Activated CD8-positive, alpha-beta memory T cell treated with anti-CD3 and anti-CD28 coated beads, Interleukin-2, amount 10 ng/mL, durations not matched to agents 7 days and 5 days (primary cell): ENCODE measurements at regions not wholly inside any gene's neighbourhood (a gene's known extent, or its start where the extent isn't known, plus 50 kb on each side); places are given as distances from the start of the nearest gene placed in this dataset.

ENCODE experiments used
- ATAC-seq: fragments of 150-1000 bp; cut with Tn5 transposase; one replicate; pipeline ENCODE4 v1.10.0; 2021; ENCODE audit warnings: moderate library complexity
- CTCF ChIA-PET: fragments of 350-600 bp; sonication (Branson Sonifier 250); formaldehyde crosslinking; loops from one replicate; lab custom pipeline; 2021; ENCODE audit warnings: antibody characterized with exemption; lab: Charles Lee
- DNase-seq: peaks from one replicate; pipeline ENCODE4 v3.0.0-alpha.2; 2020
- H3K27ac Mint-ChIP-seq: one replicate; pipeline ENCODE4 v1.8.0; 2021; ENCODE audit warnings: mild to moderate bottlenecking, mixed read lengths
- H3K27me3 Mint-ChIP-seq: one replicate; pipeline ENCODE4 v1.8.0; 2021; ENCODE audit warnings: mixed read lengths
- H3K36me3 Mint-ChIP-seq: one replicate; pipeline ENCODE4 v1.8.0; 2021; ENCODE audit warnings: mild to moderate bottlenecking, mixed read lengths
- H3K4me1 Mint-ChIP-seq: one replicate; pipeline ENCODE4 v1.8.0; 2021; ENCODE audit warnings: mixed read lengths
- H3K4me3 Mint-ChIP-seq: one replicate; pipeline ENCODE4 v1.8.0; 2021; ENCODE audit warnings: mild to moderate bottlenecking, moderate library complexity, mixed read lengths
- H3K9me3 Mint-ChIP-seq: one replicate; pipeline ENCODE4 v1.8.0; 2022; ENCODE audit warnings: low read depth, mixed read lengths

DNA sequence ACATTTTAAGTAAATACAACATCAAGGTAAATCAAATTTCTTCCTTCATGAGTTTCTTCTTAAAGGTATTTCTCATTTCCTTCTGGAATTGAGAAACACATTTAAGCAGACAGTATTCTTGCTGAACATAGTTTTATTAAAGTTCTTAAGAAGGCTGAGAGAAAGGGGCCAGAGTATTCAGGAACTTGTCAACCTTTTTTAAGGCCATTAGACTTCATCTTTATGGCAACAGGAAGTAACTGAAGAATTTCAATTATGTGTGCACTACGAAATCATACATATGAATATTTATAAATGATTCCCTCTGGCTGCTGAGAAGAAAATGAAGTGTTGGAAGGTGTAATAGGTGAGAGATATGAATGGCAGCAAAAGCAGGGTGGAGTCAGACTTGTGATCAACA is 829.4 kb upstream of the DPPA4 start:
- H3K27ac Mint-ChIP-seq, result no peak overlapping the region
- H3K4me1 Mint-ChIP-seq, result no peaks in the 10 kb centered on the region

GRCh38 chr3:110174908-110175307 is 837.6 kb upstream of the DPPA4 start:
- Mint-ChIP-seq H3K27ac (no peak overlapping the region), H3K4me1 (no peaks in the 10 kb centered on the region), H3K9me3 (no peaks in the 10 kb centered on the region), H3K27me3 (no peaks in the 10 kb centered on the region), H3K4me3 (no peak overlapping the region), H3K36me3 (no peaks in the 10 kb centered on the region)
- CTCF ChIA-PET, result no interaction called here
- DNase-seq (no peak), ATAC-seq (no peak)

More for the DNA sequence above, 829.4 kb upstream of the DPPA4 start:
- H3K9me3 Mint-ChIP-seq, result no peaks in the 10 kb centered on the region
- no peak for ATAC-seq
- CTCF ChIA-PET, result no interaction called here
- no peaks in the 10 kb centered on the region for H3K36me3 Mint-ChIP-seq
- no peak overlapping the region for H3K4me3 Mint-ChIP-seq
- no peaks in the 10 kb centered on the region for H3K27me3 Mint-ChIP-seq
- DNase-seq, result no peak

- ATAC-seq (no peak), DNase-seq (no peak)
- no peak overlapping the region for H3K27ac Mint-ChIP-seq
- no peaks in the 10 kb centered on the region for H3K9me3 Mint-ChIP-seq
- no peaks in the 10 kb centered on the region for H3K36me3 Mint-ChIP-seq
- H3K27me3 Mint-ChIP-seq, result no peaks in the 10 kb centered on the region
- CTCF ChIA-PET, result no interaction called here
- H3K4me1 Mint-ChIP-seq, result no peaks in the 10 kb centered on the region
- no peak overlapping the region for H3K4me3 Mint-ChIP-seq
Observed at GRCh38 chr3:110178965-110179364, 841.6 kb upstream of the DPPA4 start.

DNA sequence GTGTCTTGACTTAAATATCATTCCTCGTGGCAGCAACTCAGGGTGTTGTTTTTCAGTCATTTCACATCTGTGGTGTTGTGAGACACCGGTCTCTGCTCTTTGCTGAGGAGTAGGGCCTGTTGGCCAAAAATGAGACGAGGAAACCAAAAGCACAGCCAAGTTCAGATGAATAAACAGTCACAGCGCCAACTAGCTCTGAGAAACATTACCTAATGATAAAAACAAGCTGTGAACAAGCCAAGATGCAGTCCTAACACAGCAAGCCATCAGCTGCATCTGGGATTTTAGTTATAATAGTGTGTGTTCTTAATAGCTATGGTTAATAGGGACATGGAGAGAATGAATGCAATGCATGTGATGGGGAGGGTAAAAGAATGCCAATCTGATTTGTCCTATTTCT is 843.4 kb upstream of the DPPA4 start:
- H3K27me3 Mint-ChIP-seq, result no peaks in the 10 kb centered on the region
- H3K36me3 Mint-ChIP-seq, result no peaks in the 10 kb centered on the region
- CTCF ChIA-PET, result no interaction called here
- no peaks in the 10 kb centered on the region for H3K4me1 Mint-ChIP-seq
- H3K9me3 Mint-ChIP-seq, result no peaks in the 10 kb centered on the region
- H3K27ac Mint-ChIP-seq, result no peak overlapping the region
- ATAC-seq (no peak), DNase-seq (no peak)
- no peak overlapping the region for H3K4me3 Mint-ChIP-seq

GRCh38 chr3:110181226-110181625 is 843.9 kb upstream of the DPPA4 start:
- Mint-ChIP-seq H3K9me3 (no peaks in the 10 kb centered on the region), H3K4me1 (no peaks in the 10 kb centered on the region), H3K27ac (no peak overlapping the region), H3K27me3 (no peaks in the 10 kb centered on the region), H3K36me3 (no peaks in the 10 kb centered on the region), H3K4me3 (no peak overlapping the region)
- no peak for ATAC-seq
- DNase-seq, result no peak
- CTCF ChIA-PET, result no interaction called here

- Mint-ChIP-seq H3K27ac (no peak overlapping the region), H3K36me3 (no peaks in the 10 kb centered on the region), H3K9me3 (peaks cover 2% of the 10 kb centered on the region), H3K4me3 (no peak overlapping the region), H3K4me1 (no peaks in the 10 kb centered on the region), H3K27me3 (no peaks in the 10 kb centered on the region)
- CTCF ChIA-PET, result interaction anchor here (0.6 kb wide), 1 partner anchor 22 kb away, joined by 4 read pairs; no protein-coding TSS in a partner anchor
- ATAC-seq (no peak), DNase-seq (no peak)
Observed at GRCh38 chr3:110184536-110184935, 847.2 kb upstream of the DPPA4 start.

DNA sequence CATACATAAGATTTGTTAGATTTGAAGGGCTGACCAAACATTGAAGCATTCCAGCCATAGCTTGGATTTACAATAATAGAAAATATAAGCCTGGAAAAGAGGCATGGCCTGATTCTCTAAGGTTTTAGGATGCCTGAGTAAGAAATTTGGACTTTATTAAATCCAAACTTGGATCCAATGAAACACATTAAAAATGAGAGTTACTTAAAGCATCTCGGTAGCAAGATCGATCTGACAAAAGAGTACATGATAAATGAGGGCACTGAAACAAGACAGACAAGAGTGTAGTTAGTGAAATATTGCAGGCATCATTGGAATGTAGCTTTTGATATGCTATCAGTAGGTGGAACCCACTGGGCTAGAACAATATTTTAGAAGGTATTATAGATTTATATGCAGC is 855.7 kb upstream of the DPPA4 start:
- Mint-ChIP-seq H3K27me3 (no peaks in the 10 kb centered on the region), H3K4me1 (no peaks in the 10 kb centered on the region), H3K9me3 (peaks cover 2% of the 10 kb centered on the region), H3K4me3 (no peak overlapping the region), H3K36me3 (no peaks in the 10 kb centered on the region), H3K27ac (no peak overlapping the region)
- CTCF ChIA-PET, result no interaction called here
- DNase-seq (no peak), ATAC-seq (no peak)

DNA sequence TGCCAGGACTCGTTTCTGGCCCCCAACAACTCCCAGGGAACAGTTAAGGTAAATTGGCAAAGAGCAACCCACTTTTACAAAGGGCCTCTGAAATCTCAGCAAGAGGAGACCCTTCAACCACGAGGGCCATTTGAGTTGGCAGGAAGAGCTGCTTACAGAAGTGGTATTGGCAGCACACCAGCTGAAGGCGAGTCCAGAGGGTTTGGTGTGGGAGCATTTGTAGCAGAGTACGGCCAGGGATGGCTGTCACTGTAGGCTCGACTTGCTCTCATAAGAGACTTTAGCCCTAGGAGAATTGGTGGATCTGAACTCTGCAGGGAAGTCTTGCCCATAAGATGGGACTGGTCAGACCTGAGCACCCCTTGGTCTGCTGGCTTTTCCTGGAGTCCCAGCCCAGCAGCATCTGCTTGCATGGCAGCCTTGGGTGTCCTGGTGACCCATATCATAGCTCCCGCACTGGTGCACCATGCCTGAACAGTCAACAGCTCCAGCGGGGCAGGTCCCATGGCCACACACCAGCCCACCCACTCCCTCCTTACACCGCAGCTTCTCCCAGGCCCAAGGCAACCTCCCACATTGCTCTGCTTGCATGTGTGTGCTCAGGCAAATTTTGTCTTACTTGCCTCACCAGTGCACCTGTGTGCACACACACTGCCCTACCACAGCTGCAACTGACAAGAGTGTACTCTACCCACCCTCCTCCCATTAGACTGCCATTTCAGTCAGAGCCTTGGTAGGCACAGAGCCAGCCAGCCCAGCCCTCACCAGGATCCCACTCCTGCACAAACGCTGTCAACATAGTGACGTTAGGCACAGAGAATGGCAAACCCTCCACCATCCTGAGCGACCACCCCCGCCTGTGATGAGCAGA is 861.6 kb upstream of the DPPA4 start:
- Mint-ChIP-seq H3K36me3 (no peaks in the 10 kb centered on the region), H3K27ac (no peak overlapping the region), H3K4me1 (no peaks in the 10 kb centered on the region), H3K4me3 (no peak overlapping the region), H3K27me3 (no peaks in the 10 kb centered on the region), H3K9me3 (peaks cover 3% of the 10 kb centered on the region)
- DNase-seq (no peak), ATAC-seq (no peak)
- CTCF ChIA-PET, result no interaction called here

DNA sequence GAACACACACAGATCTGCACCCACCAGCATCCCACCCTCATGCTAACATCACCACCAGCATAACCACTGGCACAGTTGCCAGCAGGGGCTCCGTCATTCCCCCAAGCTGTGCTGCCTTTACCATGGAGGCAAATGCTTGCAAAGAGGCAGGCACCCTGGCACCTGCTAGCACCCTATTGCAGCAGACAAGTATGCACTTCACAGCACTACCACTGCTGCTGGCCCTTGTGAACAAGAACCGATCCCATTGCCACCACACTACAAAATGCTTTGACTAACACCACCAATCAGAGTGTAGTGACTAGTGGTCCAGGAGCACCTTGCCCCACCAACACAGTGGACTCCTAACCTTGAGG is 862.2 kb upstream of the DPPA4 start:
- ATAC-seq (no peak), DNase-seq (no peak)
- H3K27me3 Mint-ChIP-seq, result no peaks in the 10 kb centered on the region
- H3K4me1 Mint-ChIP-seq, result no peaks in the 10 kb centered on the region
- CTCF ChIA-PET, result no interaction called here
- no peak overlapping the region for H3K4me3 Mint-ChIP-seq
- H3K36me3 Mint-ChIP-seq, result no peaks in the 10 kb centered on the region
- H3K27ac Mint-ChIP-seq, result no peak overlapping the region
- H3K9me3 Mint-ChIP-seq, result peaks cover 3% of the 10 kb centered on the region

DNA sequence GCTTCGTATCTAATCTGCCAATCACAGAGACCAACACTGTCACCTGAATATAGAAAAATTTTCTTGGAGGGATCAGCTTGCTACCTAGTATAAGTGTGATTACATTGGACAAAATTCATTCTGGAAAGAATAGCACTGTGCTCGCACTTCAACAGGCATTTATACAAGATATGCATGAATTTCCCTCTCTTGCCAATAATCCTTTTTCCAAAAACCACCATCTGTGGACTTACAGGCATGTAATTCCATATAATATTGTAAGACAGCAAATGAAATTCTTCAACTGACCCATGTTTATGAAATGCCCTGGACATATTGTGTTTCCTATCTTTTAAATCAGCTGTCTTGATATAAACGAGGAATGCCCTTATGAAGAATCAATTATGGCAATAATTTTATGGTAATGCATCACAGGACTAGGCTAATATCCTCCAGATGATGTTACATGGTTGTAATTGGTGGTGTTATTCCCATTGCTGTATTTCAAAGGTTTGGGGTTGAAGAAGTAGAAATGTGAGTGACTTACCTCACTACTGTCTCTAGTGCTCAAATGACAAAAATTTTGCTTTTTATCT is 861.4 kb upstream of the NECTIN3 start:
- CTCF ChIA-PET, result no interaction called here
- H3K27ac Mint-ChIP-seq, result no peak overlapping the region
- no peaks in the 10 kb centered on the region for H3K9me3 Mint-ChIP-seq
- no peak for ATAC-seq
- H3K36me3 Mint-ChIP-seq, result no peaks in the 10 kb centered on the region
- no peaks in the 10 kb centered on the region for H3K27me3 Mint-ChIP-seq
- DNase-seq, result no peak
- no peak overlapping the region for H3K4me3 Mint-ChIP-seq
- H3K4me1 Mint-ChIP-seq, result no peaks in the 10 kb centered on the region

- H3K9me3 Mint-ChIP-seq, result no peaks in the 10 kb centered on the region
- CTCF ChIA-PET, result no interaction called here
- no peaks in the 10 kb centered on the region for H3K4me1 Mint-ChIP-seq
- no peak overlapping the region for H3K4me3 Mint-ChIP-seq
- peaks cover 3% of the 10 kb centered on the region for H3K27me3 Mint-ChIP-seq
- H3K36me3 Mint-ChIP-seq, result no peaks in the 10 kb centered on the region
- no peak overlapping the region for H3K27ac Mint-ChIP-seq
- DNase-seq, result no peak
- ATAC-seq, result no peak
Observed at GRCh38 chr3:110226645-110227044, 845.0 kb upstream of the NECTIN3 start.

DNA sequence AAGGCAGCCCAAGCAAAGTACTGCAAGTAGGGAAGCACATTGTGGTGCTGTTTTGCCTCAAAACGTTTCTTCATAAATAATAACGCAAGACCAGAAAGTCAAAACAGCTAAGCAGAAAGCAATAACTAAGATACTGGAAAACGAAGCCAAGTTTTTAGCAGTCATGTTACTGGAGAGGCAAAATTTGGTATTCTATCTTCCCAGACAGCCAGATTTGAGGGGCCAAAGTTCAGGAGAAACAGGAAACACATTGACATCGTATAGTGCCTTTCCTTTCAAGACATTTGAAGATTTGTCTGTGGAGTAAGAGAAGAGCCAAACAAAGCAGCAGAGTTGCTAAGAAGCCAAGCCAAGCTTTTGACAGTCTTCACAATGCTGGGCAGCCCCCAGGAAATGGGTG is 843.6 kb upstream of the NECTIN3 start:
- H3K36me3 Mint-ChIP-seq, result no peaks in the 10 kb centered on the region
- DNase-seq (no peak), ATAC-seq (no peak)
- no peaks in the 10 kb centered on the region for H3K4me1 Mint-ChIP-seq
- no peak overlapping the region for H3K4me3 Mint-ChIP-seq
- no peak overlapping the region for H3K27ac Mint-ChIP-seq
- H3K9me3 Mint-ChIP-seq, result no peaks in the 10 kb centered on the region
- CTCF ChIA-PET, result no interaction called here
- H3K27me3 Mint-ChIP-seq, result peaks cover 3% of the 10 kb centered on the region

DNA sequence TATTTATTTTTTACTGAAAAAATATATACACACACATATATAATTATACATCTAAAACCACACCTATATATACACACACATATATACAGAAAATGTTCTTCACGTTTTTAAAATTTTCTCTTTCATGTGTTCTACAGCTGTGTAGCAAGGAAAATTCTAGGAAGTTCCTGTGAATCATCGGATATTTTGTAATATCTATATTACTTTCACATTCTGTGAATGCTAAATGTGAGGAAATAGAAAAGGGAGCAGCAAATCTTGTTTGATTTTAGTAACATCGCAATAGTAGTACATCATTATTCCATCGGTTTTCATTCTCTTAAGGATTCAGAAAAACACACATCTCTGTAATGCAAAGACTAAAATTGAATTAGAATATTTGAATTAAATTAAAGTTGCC is 836.8 kb upstream of the NECTIN3 start:
- Mint-ChIP-seq H3K4me1 (no peaks in the 10 kb centered on the region), H3K27me3 (no peaks in the 10 kb centered on the region), H3K4me3 (no peak overlapping the region), H3K27ac (no peak overlapping the region), H3K9me3 (no peaks in the 10 kb centered on the region), H3K36me3 (no peaks in the 10 kb centered on the region)
- ATAC-seq, result no peak
- CTCF ChIA-PET, result no interaction called here
- no peak for DNase-seq

- H3K27ac Mint-ChIP-seq, result no peak overlapping the region
- ATAC-seq (no peak), DNase-seq (no peak)
- no peaks in the 10 kb centered on the region for H3K36me3 Mint-ChIP-seq
- H3K27me3 Mint-ChIP-seq, result no peaks in the 10 kb centered on the region
- no peak overlapping the region for H3K4me3 Mint-ChIP-seq
- no peaks in the 10 kb centered on the region for H3K9me3 Mint-ChIP-seq
- no peaks in the 10 kb centered on the region for H3K4me1 Mint-ChIP-seq
- CTCF ChIA-PET, result no interaction called here
Observed at GRCh38 chr3:110236976-110237610, 834.5 kb upstream of the NECTIN3 start.
